NK-92 treated with Interleukin-12 subunit alpha and Interleukin-12 subunit beta, amount 100 ng/mL, for 24 hours (cell line): ENCODE measurements at regions not wholly inside any gene's neighbourhood (a gene's known extent, or its start where the extent isn't known, plus 50 kb on each side); places are given as distances from the start of the nearest gene placed in this dataset.

Experiments used
- DNase-seq: peaks from one replicate; lab custom pipeline; 2025; lab: John Stamatoyannopoulos, UW

GRCh38 chr15:93308026-93308690, 219.1 kb upstream of the RGMA start:
- DNase-seq: no peak

GRCh38 chr15:93307513-93307912, 218.5 kb upstream of the RGMA start:
- DNase-seq: no peak

- DNase-seq: no peak
Observed at GRCh38 chr15:93305306-93305705, 216.3 kb upstream of the RGMA start.

- no peak for DNase-seq
Observed at GRCh38 chr15:93302080-93302765, 213.2 kb upstream of the RGMA start.

- DNase-seq: no peak
Observed at GRCh38 chr15:93300796-93301195, 211.8 kb upstream of the RGMA start.

GRCh38 chr15:93299675-93300074, 210.7 kb upstream of the RGMA start:
- no peak for DNase-seq

GRCh38 chr15:93298901-93299300, 209.9 kb upstream of the RGMA start:
- DNase-seq: no peak

- no peak for DNase-seq
Observed at GRCh38 chr15:93296759-93297500, 207.9 kb upstream of the RGMA start.

- no peak for DNase-seq
Observed at GRCh38 chr15:93294896-93295295, 205.9 kb upstream of the RGMA start.

GRCh38 chr15:93294066-93294465, 205.1 kb upstream of the RGMA start:
- no peak for DNase-seq

- DNase-seq: no peak
Observed at GRCh38 chr15:93291380-93291779, 202.4 kb upstream of the RGMA start.

- no peak for DNase-seq
Observed at GRCh38 chr15:93290618-93290946, 201.6 kb upstream of the RGMA start.

- DNase-seq: no peak
Observed at GRCh38 chr15:93289941-93290617, 201.1 kb upstream of the RGMA start.

- no peak for DNase-seq
Observed at GRCh38 chr15:93288728-93289294, 199.8 kb upstream of the RGMA start.

GRCh38 chr15:93286446-93286845, 197.4 kb upstream of the RGMA start:
- DNase-seq: no peak

- no peak for DNase-seq
Observed at GRCh38 chr15:93283854-93284253, 194.8 kb upstream of the RGMA start.

GRCh38 chr15:93282808-93283207, 193.8 kb upstream of the RGMA start:
- no peak for DNase-seq

GRCh38 chr15:93278783-93279182, 189.8 kb upstream of the RGMA start:
- no peak for DNase-seq

GRCh38 chr15:93278006-93278405, 189.0 kb upstream of the RGMA start:
- DNase-seq: no peak

GRCh38 chr15:93274257-93274656, 185.2 kb upstream of the RGMA start:
- no peak for DNase-seq

GRCh38 chr15:93271871-93272270, 182.9 kb upstream of the RGMA start:
- DNase-seq: no peak

GRCh38 chr15:93270937-93271467, 182.0 kb upstream of the RGMA start:
- no peak for DNase-seq
